GM13976 (cell line): ENCODE measurements at regions not wholly inside any gene's neighbourhood (a gene's known extent, or its start where the extent isn't known, plus 50 kb on each side); places are given as distances from the start of the nearest gene placed in this dataset.

Experiments
- DNase-seq: peaks from one replicate; pipeline ENCODE4 v3.0.0; 2012; ENCODE audit warnings: low spot score
- in situ Hi-C: fragments of 300-500 bp; cut with MboI; formaldehyde crosslinking; loops from one replicate; pipeline ENCODE4 v1.12.0; 2022; ENCODE audit warnings: low sequenced_read_pairs, mixed read lengths, inconsistent platforms; ENCODE audit not compliant: unreplicated experiment
- TF ChIP-seq, protein P1 (sequence below): IDR thresholded peaks from 2 replicates; pipeline ENCODE4 v1.5.1; 2012; ENCODE audit warnings: borderline replicate concordance, mild to moderate bottlenecking; ENCODE audit not compliant: insufficient read depth; ENCODE audit errors: extremely low read depth, missing control alignments, control extremely low read depth

DNA sequence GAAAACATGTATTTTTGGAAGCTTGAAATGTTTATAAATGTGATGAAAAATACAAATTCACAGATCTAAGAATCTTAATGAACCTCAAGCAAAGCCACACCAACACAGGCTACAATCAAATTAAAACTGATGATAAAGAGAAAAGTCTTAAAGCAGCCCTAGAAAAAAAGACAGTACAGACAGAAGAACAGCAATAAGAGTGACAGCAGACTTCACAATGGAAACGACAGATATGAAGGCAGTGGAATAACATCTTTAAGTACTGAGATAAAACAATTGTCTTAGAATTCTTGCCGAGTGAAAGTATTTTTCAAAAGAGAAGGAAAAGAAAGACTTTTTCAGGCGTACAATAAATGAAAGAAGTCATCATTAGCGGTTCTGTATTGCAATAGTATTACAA, 423.6 kb upstream of the LCORL start:
- in situ Hi-C loops: no loop called here
- TF ChIP-seq, protein P1, sequence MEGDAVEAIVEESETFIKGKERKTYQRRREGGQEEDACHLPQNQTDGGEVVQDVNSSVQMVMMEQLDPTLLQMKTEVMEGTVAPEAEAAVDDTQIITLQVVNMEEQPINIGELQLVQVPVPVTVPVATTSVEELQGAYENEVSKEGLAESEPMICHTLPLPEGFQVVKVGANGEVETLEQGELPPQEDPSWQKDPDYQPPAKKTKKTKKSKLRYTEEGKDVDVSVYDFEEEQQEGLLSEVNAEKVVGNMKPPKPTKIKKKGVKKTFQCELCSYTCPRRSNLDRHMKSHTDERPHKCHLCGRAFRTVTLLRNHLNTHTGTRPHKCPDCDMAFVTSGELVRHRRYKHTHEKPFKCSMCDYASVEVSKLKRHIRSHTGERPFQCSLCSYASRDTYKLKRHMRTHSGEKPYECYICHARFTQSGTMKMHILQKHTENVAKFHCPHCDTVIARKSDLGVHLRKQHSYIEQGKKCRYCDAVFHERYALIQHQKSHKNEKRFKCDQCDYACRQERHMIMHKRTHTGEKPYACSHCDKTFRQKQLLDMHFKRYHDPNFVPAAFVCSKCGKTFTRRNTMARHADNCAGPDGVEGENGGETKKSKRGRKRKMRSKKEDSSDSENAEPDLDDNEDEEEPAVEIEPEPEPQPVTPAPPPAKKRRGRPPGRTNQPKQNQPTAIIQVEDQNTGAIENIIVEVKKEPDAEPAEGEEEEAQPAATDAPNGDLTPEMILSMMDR: no peak
- no peak for DNase-seq

DNA sequence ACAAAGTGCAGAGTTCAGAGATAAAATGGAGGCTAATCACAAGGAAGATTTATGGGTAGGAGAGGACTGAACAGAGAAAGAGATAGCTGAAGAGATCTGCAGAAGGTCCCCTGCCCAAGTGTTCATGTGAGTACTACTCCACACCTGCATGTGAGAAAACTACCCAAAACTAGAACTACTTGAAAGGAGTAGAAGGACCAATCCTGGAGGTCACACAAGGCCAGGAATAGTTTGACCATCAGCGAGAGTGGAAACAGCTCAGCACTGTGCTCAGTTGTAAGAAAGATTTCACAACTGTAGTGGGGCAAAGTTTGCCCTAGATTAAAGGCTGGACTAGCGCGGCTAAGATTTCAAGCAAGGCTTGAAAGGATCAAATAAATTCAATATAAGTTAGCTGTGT, 422.7 kb upstream of the LCORL start:
- no peak for DNase-seq
- in situ Hi-C loops: no loop called here
- TF ChIP-seq, protein P1: no peak

DNA sequence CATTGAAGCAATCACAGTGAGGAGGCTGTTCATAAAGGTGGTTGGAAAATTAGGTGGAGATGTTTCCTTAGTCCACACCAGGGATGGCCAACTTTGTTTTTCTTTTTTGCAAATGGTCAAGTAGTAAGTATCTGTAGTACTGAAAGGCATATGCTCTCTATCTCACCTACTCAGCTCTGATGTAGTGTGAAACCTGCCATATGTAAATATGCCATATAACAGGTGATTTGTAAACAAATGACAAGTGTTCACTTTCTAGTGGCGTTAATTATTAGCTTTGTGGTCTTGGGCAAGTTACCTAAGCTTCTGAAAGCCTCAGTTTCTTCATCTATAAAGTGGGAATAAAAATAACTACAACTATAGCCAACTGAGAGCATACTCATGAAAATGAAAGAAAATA, 421.4 kb upstream of the LCORL start:
- in situ Hi-C loops: no loop called here
- DNase-seq: no peak

DNA sequence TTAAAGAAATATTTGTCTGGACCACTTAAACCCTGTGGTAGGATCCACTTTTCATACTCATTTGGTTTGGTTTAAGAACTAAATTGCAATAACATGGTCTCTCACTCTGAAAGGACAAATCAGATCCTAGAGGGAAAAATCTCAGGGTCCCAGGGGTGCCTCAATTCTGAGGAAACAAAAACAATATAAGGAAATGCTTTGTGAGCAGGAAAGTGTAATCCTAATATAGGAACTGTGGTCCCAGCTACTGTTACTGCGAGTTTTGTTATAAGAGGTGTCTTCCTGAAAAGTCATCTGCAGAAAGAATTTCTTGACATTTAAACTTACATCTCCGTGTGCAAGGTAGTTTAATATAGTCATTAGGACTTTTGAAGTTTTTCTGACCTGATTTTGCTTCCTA, 420.1 kb upstream of the LCORL start:
- DNase-seq: no peak
- TF ChIP-seq, protein P1: no peak
- in situ Hi-C loops: no loop called here

More for the DNA sequence above, 421.4 kb upstream of the LCORL start:
- TF ChIP-seq, protein P1: no peak

DNA sequence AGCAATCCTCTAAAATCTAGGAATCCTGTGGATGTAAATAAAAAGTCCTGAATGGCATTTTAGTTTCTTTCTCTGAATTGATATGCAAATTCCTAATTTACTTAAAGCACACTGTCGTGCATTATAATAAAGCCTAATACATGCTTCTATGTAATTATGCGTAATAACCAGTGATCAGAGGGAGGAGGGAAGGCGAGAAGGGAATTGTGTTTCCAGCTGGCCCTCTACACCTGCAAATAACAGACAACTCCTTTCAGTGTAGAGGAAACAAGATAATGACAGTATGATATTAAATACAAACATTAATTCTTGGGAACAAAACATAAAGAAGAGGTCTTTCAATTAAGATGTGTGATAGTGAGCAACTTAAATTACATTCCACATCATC, 419.6 kb upstream of the LCORL start:
- in situ Hi-C loops: no loop called here
- TF ChIP-seq, protein P1: no peak
- no peak for DNase-seq

DNA sequence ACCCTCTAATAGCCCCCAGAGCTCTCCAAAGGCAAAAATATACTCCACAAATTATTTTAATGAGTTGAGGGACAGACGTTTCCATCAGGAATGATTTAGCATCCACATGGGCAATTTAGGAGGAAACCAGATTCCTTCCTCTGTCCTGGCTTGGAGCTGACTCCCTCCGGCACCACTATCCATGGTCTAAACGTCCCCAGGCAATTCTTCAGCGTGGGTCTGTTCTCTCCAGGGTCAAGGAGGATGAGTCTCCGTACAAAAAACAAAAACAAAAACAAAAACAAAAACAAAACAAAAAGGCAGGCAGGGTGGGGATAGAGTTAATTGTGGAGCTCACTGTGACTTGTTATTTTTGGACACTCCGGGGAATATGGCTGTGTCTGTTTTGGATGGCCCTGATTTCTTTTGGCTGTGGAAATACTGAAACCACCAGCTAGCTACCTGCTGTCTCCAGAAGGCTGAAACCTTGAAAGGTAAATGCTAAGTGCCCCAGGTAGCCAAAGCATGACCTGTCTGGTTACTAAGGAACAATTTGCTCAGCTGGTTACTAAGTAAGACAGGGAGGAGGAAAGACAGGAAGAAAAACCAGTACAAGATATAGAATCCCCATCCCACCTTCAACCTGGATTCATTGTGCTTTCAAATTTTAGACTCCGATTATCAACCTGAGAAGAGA, 419.1 kb upstream of the LCORL start:
- no peak for DNase-seq
- in situ Hi-C loops: no loop called here
- TF ChIP-seq, protein P1: no peak
